ENCODE measurements at regions not wholly inside any gene's neighbourhood (a gene's known extent, or its start where the extent isn't known, plus 50 kb on each side); places are given as distances from the start of the nearest gene placed in this dataset.

DNA sequence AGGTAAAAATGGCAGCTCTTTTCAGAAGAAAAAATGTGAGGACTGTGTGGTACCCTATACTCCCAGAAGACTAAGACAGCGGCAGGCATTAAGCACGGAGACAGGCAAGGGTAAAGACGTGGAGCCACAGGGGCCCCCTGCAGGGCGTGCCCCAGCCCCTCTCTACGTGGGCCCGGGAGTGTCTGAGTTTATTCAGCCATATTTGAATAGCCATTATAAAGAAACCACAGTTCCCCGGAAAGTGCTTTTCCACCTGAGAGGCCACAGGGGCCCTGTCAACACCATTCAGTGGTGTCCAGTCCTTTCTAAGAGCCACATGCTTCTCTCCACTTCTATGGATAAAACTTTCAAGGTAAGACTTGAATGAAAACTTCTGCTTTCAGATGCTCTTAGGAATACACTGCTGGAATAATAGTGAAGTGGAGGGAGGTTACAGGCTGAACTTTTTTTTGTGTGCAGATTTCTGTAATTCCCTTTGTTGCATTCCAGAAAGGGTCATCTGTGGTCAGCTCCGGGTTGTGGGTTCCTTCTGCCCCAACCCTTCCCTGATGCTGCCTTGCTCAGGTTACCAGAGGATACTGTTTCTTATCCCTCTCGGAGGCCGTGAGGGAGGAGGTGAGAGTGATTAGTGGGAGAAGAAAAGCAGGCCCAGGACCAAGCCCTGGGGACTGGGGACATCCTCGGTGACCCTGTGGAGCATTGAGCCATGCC, 58.4 kb downstream of the SLC25A47 start:
- Mint-ChIP-seq H3K27ac (peak overlapping the region; percentile 40), H3K27me3 (no peaks in the 10 kb centered on the region), H3K4me1 (ENCODE audit: low read depth) (peaks cover 14% of the 10 kb centered on the region), H3K9me3 (no peaks in the 10 kb centered on the region), H3K36me3 (ENCODE audit: low read depth) (no peaks in the 10 kb centered on the region), H3K4me3 (no peak overlapping the region)

DNA sequence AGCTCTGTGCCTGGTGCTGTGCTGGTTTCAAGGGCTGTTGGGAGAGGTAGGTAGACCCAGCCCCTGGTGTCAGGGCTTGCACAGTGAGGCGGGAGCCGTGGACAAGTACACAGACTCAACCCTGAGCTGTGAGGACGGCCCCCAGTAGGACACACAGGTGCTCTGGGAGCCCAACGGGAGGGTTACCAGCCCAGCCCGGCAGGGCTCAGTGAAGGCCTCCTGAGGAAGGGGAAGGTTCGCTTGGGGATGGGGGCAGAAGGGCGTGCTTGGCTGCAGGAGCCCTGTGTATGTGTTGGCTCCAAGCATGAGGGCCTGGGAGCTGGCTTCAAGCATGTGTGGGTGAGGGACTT, 58.9 kb downstream of the SLC25A47 start:
- peak overlapping the region; percentile 40 for H3K27ac Mint-ChIP-seq
- no peaks in the 10 kb centered on the region for H3K27me3 Mint-ChIP-seq
- H3K4me3 Mint-ChIP-seq: no peak overlapping the region
- peaks cover 8% of the 10 kb centered on the region for H3K4me1 Mint-ChIP-seq (ENCODE audit: low read depth)
- H3K9me3 Mint-ChIP-seq: no peaks in the 10 kb centered on the region
- no peaks in the 10 kb centered on the region for H3K36me3 Mint-ChIP-seq (ENCODE audit: low read depth)

DNA sequence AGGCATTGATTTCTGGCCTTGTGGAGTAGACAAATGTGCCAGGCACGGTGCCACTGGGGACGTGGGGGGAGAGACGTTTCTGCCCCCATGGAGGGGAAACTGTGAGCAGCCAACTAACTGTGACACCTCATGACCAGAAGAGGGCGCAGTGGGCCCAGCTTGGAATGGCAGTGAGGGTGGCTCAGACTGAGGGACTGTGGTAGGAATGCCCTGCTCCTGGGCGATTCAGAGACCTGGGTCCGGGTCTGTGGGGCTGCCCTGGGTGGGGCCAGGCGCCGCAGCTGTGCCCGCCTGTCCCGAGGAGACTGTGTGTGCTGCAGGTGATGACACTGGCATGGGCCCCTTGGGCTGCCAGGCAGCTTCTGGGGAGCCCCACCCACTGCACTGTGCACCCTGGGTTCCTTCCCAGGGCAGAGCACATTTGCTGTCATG, 60.6 kb downstream of the SLC25A47 start:
- no peaks in the 10 kb centered on the region for H3K36me3 Mint-ChIP-seq (ENCODE audit: low read depth)
- no peaks in the 10 kb centered on the region for H3K27me3 Mint-ChIP-seq
- H3K4me1 Mint-ChIP-seq (ENCODE audit: low read depth): peaks cover 3% of the 10 kb centered on the region
- no peak overlapping the region for H3K4me3 Mint-ChIP-seq
- H3K27ac Mint-ChIP-seq: no peak overlapping the region
- H3K9me3 Mint-ChIP-seq: no peaks in the 10 kb centered on the region

DNA sequence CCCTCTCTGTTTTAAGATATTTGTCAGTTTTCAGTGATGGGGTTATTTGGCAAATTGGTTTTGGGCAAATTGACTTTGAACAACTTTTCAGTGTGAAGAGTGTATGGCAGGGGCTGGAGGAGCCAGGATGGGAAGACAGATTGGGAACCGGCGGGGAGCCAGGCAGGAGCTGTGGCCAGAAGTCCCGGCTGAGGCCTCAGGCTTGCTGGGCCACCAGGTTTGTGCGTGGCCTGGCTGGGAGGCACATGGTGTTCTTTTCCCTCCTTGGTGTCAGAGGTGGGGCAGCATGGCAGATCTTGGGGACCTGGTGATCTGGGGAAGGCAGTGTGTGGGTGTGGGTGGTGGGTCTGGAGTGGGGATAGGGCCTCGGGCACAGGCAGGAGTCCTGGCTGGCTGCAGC, 61.1 kb downstream of the SLC25A47 start:
- Mint-ChIP-seq H3K27ac (no peak overlapping the region), H3K4me1 (ENCODE audit: low read depth) (peaks cover 3% of the 10 kb centered on the region), H3K27me3 (no peaks in the 10 kb centered on the region), H3K36me3 (ENCODE audit: low read depth) (peaks cover under 1% of the 10 kb centered on the region), H3K9me3 (no peaks in the 10 kb centered on the region), H3K4me3 (no peak overlapping the region)

DNA sequence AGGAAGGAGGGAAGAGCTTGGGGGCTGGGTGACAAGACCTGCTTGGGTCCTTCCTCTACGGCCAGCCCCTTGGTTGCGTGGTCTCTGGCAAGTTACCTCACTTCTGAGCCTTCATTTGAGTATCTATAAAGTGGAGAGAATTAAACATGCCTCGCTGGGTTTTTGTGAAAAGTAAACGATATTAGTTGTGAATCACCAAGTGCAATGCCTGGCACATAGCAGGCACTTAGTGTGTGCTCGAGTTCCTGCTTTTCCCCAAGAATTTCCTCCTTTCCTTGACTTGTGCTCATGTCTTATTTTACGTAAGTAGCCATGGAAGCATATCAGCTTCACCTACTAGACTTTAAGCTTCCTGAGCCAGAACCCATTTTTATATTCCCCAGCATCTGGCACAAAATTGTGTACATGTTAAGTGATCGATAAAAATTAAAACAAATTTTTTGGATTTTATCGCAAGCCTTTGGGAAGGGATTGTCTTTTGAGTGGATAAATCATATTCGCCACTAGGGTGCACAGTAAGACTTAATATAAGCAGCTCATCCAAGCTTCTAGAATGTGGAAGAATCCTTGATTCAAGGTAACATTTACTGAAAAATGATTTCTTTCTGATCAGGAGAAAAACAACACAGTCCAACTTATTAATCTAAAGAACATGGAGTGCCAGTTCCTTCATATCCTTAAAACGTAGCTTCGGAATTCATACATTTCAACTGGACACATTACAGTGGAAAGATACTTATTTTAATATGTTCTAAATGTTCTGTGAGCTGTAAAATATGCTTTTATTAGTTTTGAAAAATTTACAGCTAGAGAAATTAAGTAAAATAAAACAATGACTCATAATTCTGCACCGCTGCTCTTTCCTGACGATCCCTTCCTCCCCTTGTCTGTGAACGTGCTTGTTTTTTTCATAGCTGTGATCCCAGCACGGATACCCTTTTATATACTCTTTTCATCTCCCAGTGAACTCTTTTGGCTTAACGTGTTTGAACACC, 62.0 kb downstream of the SLC25A47 start:
- Mint-ChIP-seq H3K36me3 (ENCODE audit: low read depth) (peaks cover 4% of the 10 kb centered on the region), H3K27me3 (no peaks in the 10 kb centered on the region), H3K4me3 (no peak overlapping the region), H3K4me1 (ENCODE audit: low read depth) (peaks cover 3% of the 10 kb centered on the region), H3K27ac (no peak overlapping the region), H3K9me3 (no peaks in the 10 kb centered on the region)

DNA sequence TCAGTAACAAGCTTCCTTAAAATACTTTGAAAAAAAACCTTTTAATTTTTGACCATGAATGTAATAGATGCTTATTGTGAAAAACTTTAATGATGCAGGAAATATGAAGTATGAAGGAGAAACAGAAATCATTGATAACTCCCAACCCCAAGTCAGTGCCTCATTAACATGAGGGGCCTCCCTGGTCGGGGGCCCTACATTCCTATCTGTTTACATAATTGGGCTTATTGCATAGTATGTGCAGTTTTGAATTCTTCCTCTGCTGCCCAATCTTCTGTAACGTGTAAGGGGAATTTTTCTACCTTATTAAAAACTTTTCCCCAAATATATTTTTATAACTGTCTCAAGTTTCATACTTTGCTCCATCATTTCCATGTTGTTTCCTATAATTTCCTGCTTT, 63.0 kb downstream of the SLC25A47 start:
- Mint-ChIP-seq H3K36me3 (ENCODE audit: low read depth) (peaks cover 4% of the 10 kb centered on the region), H3K4me3 (no peak overlapping the region), H3K4me1 (ENCODE audit: low read depth) (peaks cover 3% of the 10 kb centered on the region), H3K27ac (no peak overlapping the region), H3K9me3 (no peaks in the 10 kb centered on the region), H3K27me3 (no peaks in the 10 kb centered on the region)

DNA sequence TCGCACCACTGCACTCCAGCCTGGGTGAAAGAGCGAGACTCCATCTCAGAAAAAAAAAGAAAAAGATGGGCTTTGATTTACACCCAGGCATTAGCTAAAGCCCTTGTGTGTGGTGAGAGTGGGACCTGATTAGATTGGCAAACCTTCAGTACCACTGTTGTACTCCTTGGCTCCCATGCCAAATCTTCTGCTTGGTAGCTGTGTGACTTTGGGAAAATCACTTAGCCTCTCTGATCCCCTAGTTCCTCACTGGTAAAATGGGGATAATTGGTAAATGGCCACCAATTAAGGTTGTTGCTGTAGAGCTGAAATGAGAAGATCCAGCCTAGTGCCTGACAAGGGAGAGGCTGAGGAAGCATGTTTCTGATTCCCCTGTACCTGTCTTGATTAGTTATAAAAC, 63.7 kb downstream of the SLC25A47 start:
- H3K36me3 Mint-ChIP-seq (ENCODE audit: low read depth): peaks cover 4% of the 10 kb centered on the region
- no peak overlapping the region for H3K27ac Mint-ChIP-seq
- H3K4me1 Mint-ChIP-seq (ENCODE audit: low read depth): peaks cover 3% of the 10 kb centered on the region
- no peaks in the 10 kb centered on the region for H3K27me3 Mint-ChIP-seq
- H3K9me3 Mint-ChIP-seq: no peaks in the 10 kb centered on the region
- H3K4me3 Mint-ChIP-seq: no peak overlapping the region

DNA sequence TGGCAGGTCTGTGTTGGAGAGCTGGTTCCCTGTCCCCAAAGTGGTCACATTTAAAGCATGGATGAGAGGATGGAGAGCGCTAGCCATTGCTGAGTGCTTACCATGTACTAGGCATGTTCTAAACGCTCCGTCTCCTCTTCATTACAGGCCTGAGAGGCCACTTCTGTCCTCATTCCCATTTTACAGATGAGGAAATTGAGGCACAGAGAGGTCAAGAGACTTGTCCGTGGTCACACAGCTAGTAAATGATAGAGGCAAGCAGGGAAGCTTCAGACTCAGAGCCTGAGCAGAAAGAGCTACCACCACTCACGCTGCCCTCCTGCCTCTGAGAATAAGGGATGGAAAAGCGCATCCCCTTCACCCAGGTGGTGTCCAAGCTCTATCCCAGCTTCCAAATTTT, 64.3 kb downstream of the SLC25A47 start:
- Mint-ChIP-seq H3K36me3 (ENCODE audit: low read depth) (peaks cover 4% of the 10 kb centered on the region), H3K9me3 (no peaks in the 10 kb centered on the region), H3K4me3 (no peak overlapping the region), H3K4me1 (ENCODE audit: low read depth) (peaks cover 5% of the 10 kb centered on the region), H3K27ac (no peak overlapping the region), H3K27me3 (no peaks in the 10 kb centered on the region)

DNA sequence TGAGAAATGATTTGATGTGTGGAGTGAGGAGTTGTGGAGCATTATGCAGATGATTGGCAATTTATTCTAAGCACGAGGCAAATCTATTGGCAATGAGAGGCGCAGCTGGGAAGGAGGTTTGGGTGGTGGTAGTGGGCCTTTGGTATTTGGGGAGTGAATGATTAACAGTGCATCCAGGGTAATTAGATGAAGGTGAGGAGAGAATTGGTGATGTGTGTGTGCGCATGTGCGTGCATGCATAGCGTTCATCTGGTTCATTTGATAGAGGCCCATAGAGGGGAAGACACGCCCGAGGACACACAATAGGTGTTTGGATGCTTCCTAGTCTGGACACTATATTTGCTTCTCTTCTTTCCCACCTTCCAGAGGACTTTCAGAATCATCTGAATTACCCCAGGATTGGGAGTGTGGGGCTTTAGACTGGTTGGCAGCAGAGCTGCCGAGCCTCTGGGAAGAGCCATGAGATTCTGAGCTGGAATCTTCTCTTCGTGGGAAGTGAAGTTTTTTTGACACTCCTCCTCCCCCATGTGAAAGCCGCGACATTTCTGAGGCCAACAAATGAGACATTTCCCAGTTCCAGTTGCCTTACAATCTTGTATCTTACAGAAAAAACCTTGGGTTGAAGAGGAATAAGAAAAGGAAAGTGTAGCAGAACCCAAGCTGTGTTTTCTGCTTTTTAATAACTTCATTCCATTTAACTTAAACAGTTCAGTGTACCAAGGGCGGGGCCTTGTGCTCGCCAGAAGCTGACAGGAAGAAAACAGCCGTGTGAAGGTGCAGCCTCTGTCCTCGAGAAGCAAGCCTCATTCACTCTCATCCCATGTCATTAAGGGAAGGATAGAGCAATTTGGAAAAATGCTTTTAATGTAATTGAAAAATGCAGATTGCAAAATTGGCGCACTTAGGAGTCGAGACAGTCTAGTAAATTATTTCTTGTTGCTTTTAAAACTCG, 65.2 kb downstream of the SLC25A47 start:
- no peaks in the 10 kb centered on the region for H3K27me3 Mint-ChIP-seq
- H3K4me1 Mint-ChIP-seq (ENCODE audit: low read depth): peaks cover 8% of the 10 kb centered on the region
- no peak overlapping the region for H3K27ac Mint-ChIP-seq
- peaks cover 4% of the 10 kb centered on the region for H3K36me3 Mint-ChIP-seq (ENCODE audit: low read depth)
- H3K4me3 Mint-ChIP-seq: no peak overlapping the region
- H3K9me3 Mint-ChIP-seq: no peaks in the 10 kb centered on the region

DNA sequence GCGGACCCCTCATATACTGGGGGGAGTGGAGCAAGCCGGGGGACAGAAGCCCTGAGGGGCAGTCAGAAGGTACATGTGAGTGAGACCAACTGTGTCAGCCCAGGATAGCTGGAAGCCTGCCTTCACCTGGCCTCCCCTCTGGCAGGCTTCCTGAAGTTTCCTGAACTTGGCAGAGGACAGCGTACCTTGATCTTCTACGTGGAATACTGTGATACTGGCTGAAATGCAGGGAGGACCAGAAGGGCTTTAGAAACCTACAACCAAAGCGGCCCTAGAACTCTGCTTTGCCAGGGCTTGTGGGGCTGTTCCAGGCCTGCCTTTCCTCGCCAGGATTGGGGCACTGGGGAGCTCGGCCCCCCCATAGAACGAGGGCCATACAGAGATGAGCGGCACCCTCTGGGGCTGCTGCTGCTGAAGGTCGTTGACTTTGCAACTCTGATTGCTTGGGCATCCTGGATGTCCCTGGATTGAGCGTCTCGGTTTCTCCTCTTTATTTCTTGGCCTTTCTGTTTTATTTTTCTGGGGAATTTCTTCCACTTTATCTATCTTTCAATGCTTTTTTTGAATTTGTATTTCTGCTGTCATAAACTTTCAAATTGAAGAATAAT, 66.5 kb downstream of the SLC25A47 start:
- Mint-ChIP-seq H3K27ac (no peak overlapping the region), H3K9me3 (no peaks in the 10 kb centered on the region), H3K27me3 (no peaks in the 10 kb centered on the region), H3K4me1 (ENCODE audit: low read depth) (peaks cover 9% of the 10 kb centered on the region), H3K36me3 (ENCODE audit: low read depth) (peaks cover 4% of the 10 kb centered on the region), H3K4me3 (no peak overlapping the region)

DNA sequence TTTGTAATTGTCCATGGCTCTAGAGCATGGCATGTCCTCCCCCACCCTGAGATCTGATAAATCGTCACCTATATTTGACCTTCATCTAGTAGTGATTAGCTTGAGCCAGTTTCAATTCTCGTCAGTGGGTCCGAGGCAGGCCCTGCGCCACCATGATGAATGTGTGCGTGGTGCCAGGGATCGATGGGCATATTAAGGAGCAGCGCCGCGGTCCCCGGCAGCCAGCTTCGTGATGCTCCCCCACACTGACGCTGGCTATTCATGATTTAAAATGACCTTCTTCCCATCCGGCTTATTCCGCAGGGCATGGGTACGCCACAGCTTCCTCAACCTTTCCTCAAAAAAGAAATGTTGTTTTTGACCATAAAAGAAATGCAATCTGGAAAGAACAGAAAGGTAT, 68.0 kb downstream of the SLC25A47 start:
- Mint-ChIP-seq H3K4me3 (no peak overlapping the region), H3K36me3 (ENCODE audit: low read depth) (peaks cover 4% of the 10 kb centered on the region)

DNA sequence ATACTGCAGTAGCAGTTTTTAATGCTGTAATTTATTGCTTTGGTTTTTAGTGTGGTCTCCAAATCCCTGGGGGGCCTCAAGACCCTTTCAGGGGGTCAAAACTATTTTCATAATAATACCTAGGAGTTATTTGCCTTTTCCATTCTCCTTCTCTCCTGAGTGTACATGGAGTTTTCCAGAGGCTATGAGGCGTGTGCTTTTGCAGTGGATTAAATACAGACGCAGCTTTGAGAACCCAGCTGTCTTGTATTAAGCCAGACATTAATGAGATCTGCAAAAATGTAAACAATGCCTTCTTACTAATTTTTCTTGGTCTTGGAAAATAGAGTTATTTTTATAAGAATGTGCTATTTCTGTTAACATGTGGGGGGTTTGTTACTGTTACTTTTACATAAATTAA, 68.6 kb downstream of the SLC25A47 start:
- Mint-ChIP-seq H3K36me3 (ENCODE audit: low read depth) (peaks cover 4% of the 10 kb centered on the region), H3K27ac (no peak overlapping the region), H3K4me1 (ENCODE audit: low read depth) (peaks cover 9% of the 10 kb centered on the region), H3K9me3 (no peaks in the 10 kb centered on the region), H3K4me3 (no peak overlapping the region), H3K27me3 (no peaks in the 10 kb centered on the region)

More for the DNA sequence above, 68.0 kb downstream of the SLC25A47 start:
- Mint-ChIP-seq H3K9me3 (no peaks in the 10 kb centered on the region), H3K27ac (no peak overlapping the region), H3K27me3 (no peaks in the 10 kb centered on the region), H3K4me1 (ENCODE audit: low read depth) (peaks cover 9% of the 10 kb centered on the region)

DNA sequence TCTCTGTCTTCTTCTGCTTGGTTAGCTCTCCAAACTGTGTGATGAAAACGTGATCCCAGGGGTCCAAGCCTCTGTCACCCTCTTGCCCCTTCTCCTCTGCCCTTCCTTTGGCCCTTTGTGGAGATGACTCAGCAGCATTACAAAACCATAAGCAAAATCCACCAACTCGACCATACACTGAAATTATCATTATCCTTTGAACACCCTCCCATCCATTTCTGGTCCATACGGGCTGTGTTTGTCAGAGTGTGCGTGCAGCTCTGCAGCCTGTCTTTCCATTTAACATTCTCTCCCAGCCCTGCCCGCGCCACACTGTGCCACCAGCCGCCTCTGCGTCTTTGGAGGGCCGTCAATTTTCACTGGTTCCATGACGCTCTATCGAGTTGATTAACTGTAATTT, 69.2 kb downstream of the SLC25A47 start:
- H3K4me3 Mint-ChIP-seq: no peak overlapping the region
- no peaks in the 10 kb centered on the region for H3K9me3 Mint-ChIP-seq
- peaks cover 9% of the 10 kb centered on the region for H3K4me1 Mint-ChIP-seq (ENCODE audit: low read depth)
- peaks cover 4% of the 10 kb centered on the region for H3K36me3 Mint-ChIP-seq (ENCODE audit: low read depth)
- no peak overlapping the region for H3K27ac Mint-ChIP-seq
- H3K27me3 Mint-ChIP-seq: no peaks in the 10 kb centered on the region

DNA sequence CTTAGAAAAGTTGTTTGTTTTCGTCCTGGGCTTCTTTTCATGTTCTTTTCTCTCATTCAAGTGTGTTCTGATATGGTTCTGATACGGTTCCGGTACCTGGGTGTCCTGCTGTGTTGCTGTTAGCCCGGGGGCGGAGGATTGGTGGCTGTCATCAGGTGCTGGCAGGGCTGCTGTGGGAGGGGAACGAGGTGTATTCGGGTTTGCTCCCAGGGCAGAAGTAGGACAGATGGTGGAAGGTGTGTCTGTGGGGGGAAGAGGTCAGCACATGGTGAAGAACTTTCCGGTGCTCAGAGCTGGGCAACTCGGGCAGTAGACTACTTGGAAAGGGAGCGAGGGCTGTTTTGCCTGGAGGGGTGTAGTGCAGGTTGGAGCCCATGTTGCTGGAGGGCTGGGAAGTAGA, 70.2 kb downstream of the SLC25A47 start:
- Mint-ChIP-seq H3K9me3 (no peaks in the 10 kb centered on the region), H3K27ac (no peak overlapping the region), H3K27me3 (no peaks in the 10 kb centered on the region), H3K36me3 (ENCODE audit: low read depth) (peaks cover 4% of the 10 kb centered on the region), H3K4me3 (no peak overlapping the region), H3K4me1 (ENCODE audit: low read depth) (peaks cover 9% of the 10 kb centered on the region)
